Tibial artery (tissue), 4 donors: ENCODE measurements at regions not wholly inside any gene's neighbourhood (a gene's known extent, or its start where the extent isn't known, plus 50 kb on each side); places are given as distances from the start of the nearest gene placed in this dataset.
A peak's percentile ranks its signal among the peaks of the same experiment; 100 is the strongest.

Experiments
- DNase-seq, 2 donors: peaks; one replicate each; pipeline ENCODE4 v3.0.0-alpha.2; 2019
- H3K27ac ChIP-seq, 2 donors: fragments of 200-600 bp; sonication (generic) in 1 of 2; 1 replicate in 1 of 2; 2 replicates in 1 of 2; pipeline ENCODE4 v1.5.1; 2018 to 2019; ENCODE audit warnings: mild to moderate bottlenecking in 1 of 2
- H3K27me3 ChIP-seq, 2 donors: fragments of 200-600 bp; sonication (generic) in 1 of 2; one replicate each; pipeline versions ENCODE4 v1.5.1 to v1.6.0; 2016 to 2019
- H3K36me3 ChIP-seq, 3 donors: fragments of 200-600 bp; sonication (generic) in 2 of 3; one replicate each; pipeline ENCODE4 v1.5.1; 2016 to 2019; ENCODE audit warnings: mild to moderate bottlenecking in 2 of 3
- H3K4me1 ChIP-seq, 4 donors: fragments of 200-600 bp; sonication (generic) in 2 of 4; 1 replicate in 3 of 4; 2 replicates in 1 of 4; pipeline ENCODE4 v1.5.1; 2016 to 2019
- H3K4me3 ChIP-seq, 2 donors: fragments of 200-600 bp; sonication (generic) in 1 of 2; 1 replicate in 1 of 2; 2 replicates in 1 of 2; pipeline ENCODE4 v1.5.1; 2018 to 2019; ENCODE audit warnings: mild to moderate bottlenecking in 2 of 2
- H3K9me3 ChIP-seq, 3 donors: fragments of 200-600 bp; sonication (generic) in 1 of 3; one replicate each; pipeline ENCODE4 v1.5.1; 2016 to 2019
- intact Hi-C: fragments of 100-400 bp; cut with DNase I; formaldehyde crosslinking; loops from one replicate; pipeline ENCODE4 v1.15.0; 2023; ENCODE audit warnings: low total_unique reads
- TF ChIP-seq, protein P1 (sequence below), 2 experiments: fragments of 200-600 bp in 1 of 2; fragments of 450-650 bp in 1 of 2; IDR thresholded peaks; one replicate each; pipeline ENCODE4 v1.5.1; 2017 to 2019; ENCODE audit warnings: antibody characterized with exemption in 2 of 2, mild to moderate bottlenecking in 1 of 2, moderate library complexity in 1 of 2

DNA sequence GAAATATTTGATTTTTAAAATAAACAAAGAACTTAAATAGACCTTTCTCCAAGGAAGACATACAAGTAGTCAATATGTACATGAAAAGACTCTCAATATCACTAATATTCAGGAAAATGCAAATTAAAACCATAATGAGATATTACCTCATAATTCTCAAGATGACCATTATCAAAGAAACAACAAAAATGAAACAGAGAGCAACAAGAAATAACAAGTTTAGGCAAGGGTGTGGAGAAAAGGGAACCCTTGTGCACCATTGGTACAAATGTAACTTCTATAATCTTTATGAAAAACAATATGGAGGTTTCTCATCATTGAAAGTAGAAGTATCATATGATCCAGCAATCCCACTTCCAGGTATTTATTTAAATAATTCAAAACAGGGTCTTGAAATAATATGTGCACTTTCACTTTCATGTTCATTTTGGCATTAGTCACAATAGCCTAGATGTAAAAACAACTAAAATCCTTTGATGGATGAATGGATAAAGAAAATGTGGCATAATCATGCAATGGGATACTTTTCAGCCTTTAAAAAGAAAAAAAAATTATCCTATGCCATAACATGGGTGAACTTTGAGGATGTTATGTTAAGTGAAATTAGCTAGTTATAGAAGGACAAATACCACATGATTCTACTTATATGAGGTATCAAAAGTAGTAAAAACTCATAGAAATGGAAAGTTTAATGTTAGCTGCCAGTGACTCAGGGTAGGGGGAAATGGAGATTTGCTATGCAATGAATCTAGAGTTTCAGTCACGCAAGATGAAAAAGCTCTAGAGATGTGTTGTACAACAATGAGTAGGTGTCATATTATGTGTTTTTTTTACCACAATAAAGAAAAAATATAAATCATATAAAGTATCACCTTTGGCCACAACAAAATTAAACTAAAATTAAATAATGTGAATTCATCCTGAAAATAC, 114.5 kb upstream of the LYPLAL1 start:
- no peaks in the 10 kb centered on the region for H3K27me3 ChIP-seq
- H3K9me3 ChIP-seq, result no peaks in the 10 kb centered on the region
- no peaks in the 10 kb centered on the region for H3K4me1 ChIP-seq
- H3K36me3 ChIP-seq, result no peaks in the 10 kb centered on the region
- no peak overlapping the region for H3K4me3 ChIP-seq
- intact Hi-C loops, result no loop called here
- no peak overlapping the region for H3K27ac ChIP-seq
- DNase-seq, result no peak
- TF ChIP-seq, protein P1, sequence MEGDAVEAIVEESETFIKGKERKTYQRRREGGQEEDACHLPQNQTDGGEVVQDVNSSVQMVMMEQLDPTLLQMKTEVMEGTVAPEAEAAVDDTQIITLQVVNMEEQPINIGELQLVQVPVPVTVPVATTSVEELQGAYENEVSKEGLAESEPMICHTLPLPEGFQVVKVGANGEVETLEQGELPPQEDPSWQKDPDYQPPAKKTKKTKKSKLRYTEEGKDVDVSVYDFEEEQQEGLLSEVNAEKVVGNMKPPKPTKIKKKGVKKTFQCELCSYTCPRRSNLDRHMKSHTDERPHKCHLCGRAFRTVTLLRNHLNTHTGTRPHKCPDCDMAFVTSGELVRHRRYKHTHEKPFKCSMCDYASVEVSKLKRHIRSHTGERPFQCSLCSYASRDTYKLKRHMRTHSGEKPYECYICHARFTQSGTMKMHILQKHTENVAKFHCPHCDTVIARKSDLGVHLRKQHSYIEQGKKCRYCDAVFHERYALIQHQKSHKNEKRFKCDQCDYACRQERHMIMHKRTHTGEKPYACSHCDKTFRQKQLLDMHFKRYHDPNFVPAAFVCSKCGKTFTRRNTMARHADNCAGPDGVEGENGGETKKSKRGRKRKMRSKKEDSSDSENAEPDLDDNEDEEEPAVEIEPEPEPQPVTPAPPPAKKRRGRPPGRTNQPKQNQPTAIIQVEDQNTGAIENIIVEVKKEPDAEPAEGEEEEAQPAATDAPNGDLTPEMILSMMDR (IDR thresholded peaks at IDR 0.05), result no peak

DNA sequence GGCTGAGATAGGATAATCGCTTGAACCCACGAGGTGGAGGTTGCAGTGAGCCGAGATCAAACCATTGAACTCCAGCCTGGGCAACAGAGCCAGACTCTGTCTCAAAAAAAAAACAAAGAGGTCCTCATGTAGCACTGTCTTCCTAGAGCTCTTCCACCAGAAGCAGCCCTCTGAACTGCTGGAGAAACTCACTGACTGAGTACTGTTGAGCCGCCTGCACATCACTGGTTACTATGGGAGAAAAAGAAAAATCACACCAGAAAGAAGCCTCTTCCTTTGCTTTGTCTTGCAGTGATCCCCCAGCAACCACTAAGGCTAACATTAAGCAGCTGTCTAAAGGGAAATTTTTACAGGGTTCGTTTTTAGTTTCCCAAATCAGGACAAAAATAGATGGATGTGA, 112.9 kb upstream of the LYPLAL1 start:
- Histone ChIP-seq H3K9me3 (no peaks in the 10 kb centered on the region), H3K27ac (no peak overlapping the region), H3K4me1 (no peaks in the 10 kb centered on the region), H3K4me3 (no peak overlapping the region), H3K27me3 (no peaks in the 10 kb centered on the region), H3K36me3 (no peaks in the 10 kb centered on the region)
- TF ChIP-seq, protein P1 (IDR thresholded peaks at IDR 0.05), result no peak
- intact Hi-C loops, result no loop called here
- no peak for DNase-seq

DNA sequence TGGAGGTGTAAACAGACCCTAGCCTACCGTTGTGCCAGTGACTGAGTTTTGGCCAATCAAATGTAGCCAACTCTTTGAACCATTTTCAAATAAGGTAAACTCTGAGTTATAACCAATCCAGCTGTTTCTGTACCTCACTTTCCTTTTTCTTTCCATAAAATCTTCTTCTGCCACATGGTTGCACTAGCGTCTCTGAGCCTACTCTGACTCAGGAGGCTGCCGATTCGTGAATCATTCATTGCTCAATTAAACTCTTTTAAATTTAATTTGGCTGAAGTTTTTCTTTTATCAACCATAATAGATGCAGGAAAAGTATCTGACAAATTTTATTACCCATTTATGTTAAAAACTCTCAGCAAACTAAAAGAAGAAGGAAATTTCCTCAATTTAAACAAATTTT, 111.5 kb upstream of the LYPLAL1 start:
- Histone ChIP-seq H3K9me3 (no peaks in the 10 kb centered on the region), H3K27me3 (no peaks in the 10 kb centered on the region), H3K4me3 (no peak overlapping the region), H3K36me3 (no peaks in the 10 kb centered on the region), H3K4me1 (peaks cover 0 to 10% (median 4%) of the 10 kb centered on the region in 4 donors), H3K27ac (no peak overlapping the region)
- intact Hi-C loops, result no loop called here
- DNase-seq, result no peak
- TF ChIP-seq, protein P1 (IDR thresholded peaks at IDR 0.05), result no peak

DNA sequence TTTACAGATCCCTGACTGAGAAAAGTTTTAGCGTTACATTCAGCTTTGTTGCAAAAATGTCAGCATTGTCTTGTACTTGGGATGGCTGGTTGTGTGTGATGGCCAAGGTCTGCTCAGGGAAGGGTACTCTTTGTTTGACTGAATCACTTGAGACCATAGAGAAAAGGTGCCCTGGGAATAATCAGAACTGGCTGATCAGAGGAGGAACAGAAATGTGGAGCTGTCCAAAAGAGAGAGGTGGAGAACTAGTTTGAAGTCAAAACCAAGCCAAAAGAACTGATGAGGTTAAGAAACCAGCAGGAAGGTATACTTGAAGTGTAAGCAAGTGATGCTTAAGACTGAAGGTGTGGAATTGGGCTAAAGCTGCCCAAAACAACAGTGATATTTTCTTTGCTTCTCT, 107.6 kb upstream of the LYPLAL1 start:
- intact Hi-C loops, result no loop called here
- TF ChIP-seq, protein P1 (IDR thresholded peaks at IDR 0.05), result no peak
- Histone ChIP-seq H3K36me3 (no peaks in the 10 kb centered on the region), H3K27me3 (no peaks in the 10 kb centered on the region), H3K4me1 (peaks cover 0 to 13% (median 5%) of the 10 kb centered on the region in 4 donors), H3K9me3 (no peaks in the 10 kb centered on the region), H3K4me3 (no peak overlapping the region), H3K27ac (no peak overlapping the region)
- DNase-seq, result no peak

DNA sequence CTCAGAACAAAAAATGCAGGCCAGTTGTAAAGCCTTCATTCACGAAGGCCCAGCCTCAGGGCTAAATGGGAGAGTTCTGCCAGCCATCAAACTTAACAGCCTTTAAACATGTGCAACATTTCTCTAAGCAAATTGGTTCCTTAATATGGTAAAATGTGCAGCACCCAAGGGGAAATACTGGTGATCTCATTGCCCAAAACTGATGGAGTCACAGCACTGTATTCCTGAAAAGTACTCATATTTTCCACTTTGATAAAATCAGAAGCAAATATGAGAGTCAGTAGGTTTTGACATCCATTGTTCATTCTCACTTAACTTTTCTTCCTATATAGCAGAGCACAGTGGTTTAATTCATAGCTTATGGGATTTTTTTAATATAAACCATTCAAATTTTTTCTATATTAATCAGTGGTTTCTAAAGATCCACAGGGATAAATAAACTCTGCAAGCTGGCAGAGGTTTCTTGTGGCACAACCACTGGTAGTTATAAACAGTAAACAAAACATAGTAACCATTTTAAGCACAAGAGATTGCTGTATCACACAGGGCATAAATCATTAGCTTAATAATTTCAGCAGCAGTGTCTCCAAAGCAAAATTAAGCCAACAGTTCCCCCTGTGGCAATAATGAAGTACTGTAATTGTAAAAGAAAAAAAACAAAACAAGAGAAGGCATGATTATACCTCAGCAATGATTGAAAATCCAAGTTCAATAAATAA, 106.9 kb upstream of the LYPLAL1 start:
- Histone ChIP-seq H3K27me3 (no peaks in the 10 kb centered on the region), H3K27ac (peak overlapping the region in 1 of 2 donors; percentile 26), H3K9me3 (no peaks in the 10 kb centered on the region), H3K4me1 (peaks cover 0 to 13% (median 5%) of the 10 kb centered on the region in 4 donors), H3K36me3 (no peaks in the 10 kb centered on the region), H3K4me3 (no peak overlapping the region)
- TF ChIP-seq, protein P1 (IDR thresholded peaks at IDR 0.05), result peak; percentile 37 to 48
- intact Hi-C loops, result no loop called here
- no peak for DNase-seq
